ENCODE measurements at regions not wholly inside any gene's neighbourhood (a gene's known extent, or its start where the extent isn't known, plus 50 kb on each side); places are given as distances from the start of the nearest gene placed in this dataset.

GRCh38 chr16:51393381-51394005, 242.4 kb upstream of the SALL1 start:
- TF ChIP-seq GATA2 (IDR thresholded peaks at IDR 0.05; ENCODE audit: low read depth, low read length) (no peak), GATA3 (IDR thresholded peaks at IDR 0.05; ENCODE audit: low read depth, low read length) (no peak)

Measured in SH-SY5Y (cell line).